NCI-H524 treated with DMSO at 0.1 percent for 48 hours (cell line): ENCODE measurements at regions not wholly inside any gene's neighbourhood (a gene's known extent, or its start where the extent isn't known, plus 50 kb on each side); places are given as distances from the start of the nearest gene placed in this dataset.
"Not testable (repeated sequence)": the region's sequence is repeated elsewhere in the genome, so short reads cannot be mapped to it uniquely, and the experiment has no call there.

Experiments used
- DNase-seq: peaks from one replicate; lab custom pipeline; 2025; lab: John Stamatoyannopoulos, UW

DNA sequence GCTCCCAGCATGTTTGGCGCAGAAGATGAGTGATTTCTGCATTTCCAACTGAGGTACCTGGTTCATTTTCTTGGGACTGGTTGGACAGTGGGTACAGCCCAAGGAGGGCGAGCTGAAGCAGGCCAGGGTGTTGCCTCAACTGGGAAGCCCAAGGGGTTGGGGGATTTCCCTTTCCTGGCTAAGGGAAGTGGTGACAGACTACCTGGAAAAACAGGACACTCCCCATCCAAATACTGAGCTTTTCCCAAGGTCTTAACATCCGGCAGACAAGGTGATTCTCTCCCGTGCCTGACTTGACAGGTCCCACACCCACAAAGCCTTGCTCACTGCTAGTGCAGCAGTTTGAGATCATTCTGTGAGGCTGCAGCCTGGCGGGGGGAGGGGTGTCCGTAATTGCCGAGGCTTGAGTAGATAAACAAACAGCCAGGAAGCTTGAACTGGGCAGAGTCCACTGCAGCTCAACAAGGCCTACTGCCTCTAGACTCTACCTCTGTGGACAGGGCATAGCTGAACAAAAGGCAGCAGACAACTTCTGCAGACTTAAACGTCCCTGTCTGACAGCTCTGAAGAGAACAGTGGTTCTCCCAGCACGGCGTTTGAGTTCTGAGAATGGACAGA, 307.7 kb upstream of the ARSJ start:
- no peak for DNase-seq

DNA sequence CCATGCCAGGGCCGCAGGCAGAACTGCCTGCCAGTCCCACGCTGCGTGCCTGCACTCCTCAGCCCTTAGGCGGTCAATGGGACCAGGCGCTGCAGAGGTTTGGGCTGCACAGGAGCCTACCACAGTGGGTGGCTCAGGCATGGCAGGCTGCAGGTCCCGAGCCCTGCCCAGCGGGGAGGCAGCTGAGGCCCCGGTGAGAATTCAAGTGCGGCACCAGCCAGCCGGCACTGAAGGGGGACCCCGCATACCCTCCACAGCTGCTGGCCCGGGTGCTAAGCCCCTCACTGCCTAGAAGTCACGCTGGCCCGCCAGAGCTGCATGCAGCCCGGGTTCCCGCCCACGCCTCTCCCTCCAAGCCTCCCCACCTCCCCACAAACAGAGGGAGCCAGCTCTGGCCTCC, 302.5 kb upstream of the UGT8 start:
- DNase-seq, result no peak

DNA sequence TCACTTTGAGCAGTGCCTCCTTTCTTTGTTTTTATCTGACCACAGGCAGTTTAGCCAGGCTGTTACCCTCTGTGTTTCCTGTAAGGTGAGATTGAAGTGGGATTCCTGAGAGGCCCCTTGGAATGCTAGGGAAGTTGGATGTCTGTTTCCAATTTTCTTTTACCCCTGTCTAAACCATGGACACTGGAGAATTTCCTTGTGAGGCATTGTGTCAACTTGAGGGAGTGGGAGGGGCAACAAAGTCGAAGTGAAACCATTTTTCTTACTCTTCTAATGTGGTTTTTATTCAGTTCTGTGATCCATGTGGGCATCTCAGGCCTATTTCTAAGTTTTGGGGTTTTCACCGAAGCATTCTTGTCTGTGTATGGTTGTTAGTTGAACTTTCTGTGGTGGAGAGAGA, 296.1 kb upstream of the UGT8 start:
- no peak for DNase-seq

DNA sequence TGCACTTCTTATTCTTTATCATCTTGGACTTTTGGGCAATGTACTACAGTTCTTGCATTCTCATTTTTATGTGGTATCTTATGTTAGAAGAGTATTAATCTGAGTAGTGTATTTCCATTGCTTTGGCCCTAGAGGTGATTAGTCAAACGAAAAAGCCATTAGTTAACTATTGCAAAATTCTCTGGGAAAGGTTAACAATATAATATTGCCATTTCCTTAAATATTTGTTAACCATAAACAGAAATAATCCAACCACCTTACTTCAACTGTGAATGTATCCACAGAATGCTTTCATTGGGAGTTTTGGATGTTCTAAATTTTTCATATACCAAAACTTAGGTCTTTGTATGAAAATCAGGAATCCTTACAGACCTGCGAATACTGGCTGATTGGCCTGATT, 294.6 kb upstream of the UGT8 start:
- no peak for DNase-seq

DNA sequence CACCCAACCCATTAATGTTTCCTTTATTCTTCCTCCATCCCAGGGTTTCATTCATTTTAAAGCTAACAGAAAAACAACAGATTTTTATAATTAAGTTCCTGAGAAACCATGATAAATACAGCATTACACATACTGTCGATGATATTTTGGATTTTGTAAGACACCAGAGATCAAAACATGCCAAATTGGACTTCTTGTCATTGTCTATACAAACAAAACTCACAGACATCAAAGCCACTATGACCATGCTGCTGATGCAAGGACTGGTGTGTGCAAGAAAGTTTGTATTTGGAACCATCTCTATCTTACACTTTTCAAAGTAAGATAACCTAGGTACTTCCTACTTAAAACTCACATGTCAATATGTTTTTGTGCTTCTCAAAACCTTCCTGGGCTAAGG, 294.0 kb upstream of the UGT8 start:
- DNase-seq, result no peak

DNA sequence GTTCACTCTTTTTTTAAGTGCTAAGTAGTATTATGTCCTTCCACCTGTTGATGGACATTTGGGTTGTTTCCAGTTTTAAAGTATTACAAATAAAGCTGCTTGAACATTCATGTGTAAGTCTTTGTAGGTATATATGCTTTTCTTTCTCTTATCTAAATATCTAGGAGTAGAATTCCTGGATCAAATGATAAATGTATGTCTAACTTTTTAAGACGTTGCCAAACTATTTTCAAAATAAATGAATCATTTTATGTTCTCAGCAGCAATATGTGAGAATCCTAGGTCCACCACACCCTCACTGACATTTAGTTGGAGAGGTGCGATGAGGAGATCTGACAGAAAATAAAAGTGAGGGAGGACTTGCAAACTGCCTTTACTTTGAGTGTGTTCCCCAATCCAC, 291.7 kb upstream of the UGT8 start:
- DNase-seq, result no peak

DNA sequence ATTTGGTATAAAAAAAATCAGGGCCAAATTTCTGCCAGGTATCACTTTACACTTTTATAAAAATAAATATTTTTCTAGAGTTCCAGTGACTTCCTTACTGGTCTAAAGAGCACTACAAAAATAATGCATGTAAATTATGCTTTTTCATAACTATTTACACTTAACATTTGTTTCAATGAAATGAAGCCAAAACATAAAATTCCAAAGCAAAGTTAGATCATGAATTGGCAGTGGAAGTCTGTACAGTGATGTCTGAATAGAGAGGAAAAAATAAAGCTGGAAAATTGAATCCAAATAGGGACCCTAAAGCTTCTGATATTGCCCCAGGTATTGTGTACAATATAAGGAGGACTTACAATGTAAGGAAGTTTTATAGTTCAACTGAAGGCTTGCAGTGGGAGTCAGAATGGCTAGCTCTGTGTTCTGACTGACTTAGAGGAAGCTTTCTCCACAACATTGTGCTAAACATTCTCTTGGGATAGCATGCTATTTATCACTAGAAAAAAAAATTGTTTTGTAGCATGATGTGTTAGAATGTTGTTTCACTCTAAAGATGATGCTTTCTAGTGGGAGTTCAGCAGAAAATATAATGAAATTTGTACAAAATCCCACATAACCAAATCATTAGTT, 288.2 kb upstream of the UGT8 start:
- DNase-seq, result no peak

DNA sequence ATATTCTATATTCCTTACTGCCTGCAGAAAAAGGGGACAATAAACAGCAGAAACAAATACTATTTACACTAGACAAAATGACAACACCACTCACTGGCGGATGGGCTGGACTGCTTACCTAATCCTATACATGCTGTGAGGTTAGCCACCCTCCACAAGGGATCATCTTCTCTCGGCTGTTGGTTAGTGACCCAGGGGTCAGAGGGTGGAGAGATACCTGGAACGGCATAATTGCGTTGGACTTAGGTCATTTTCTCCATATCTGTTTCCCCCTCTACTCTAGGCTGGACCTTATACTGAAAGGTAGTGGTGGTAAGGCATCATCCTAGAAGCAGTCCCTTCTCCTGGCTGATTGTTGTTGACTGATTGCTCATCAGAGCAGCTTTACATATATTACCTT, 286.8 kb upstream of the UGT8 start:
- DNase-seq, result no peak

DNA sequence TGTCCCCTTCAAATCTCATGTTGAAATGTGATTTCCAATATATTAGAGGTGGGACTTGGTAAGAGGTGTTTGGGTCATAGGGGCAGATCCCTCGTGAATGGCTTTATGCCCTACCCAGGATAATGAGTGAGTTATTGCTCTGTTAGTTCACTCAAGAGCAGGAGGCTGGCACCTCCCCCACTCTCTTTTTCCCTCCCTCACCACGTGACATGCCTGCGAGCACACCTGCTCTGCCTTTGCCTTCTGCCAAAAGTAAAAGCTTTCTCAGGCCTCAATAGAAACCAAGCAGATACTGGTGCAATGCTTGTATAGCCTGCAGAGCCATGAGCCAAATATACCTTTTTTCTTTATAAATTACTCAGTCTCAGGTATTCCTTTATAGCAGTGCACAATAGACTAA, 286.3 kb upstream of the UGT8 start:
- no peak for DNase-seq

DNA sequence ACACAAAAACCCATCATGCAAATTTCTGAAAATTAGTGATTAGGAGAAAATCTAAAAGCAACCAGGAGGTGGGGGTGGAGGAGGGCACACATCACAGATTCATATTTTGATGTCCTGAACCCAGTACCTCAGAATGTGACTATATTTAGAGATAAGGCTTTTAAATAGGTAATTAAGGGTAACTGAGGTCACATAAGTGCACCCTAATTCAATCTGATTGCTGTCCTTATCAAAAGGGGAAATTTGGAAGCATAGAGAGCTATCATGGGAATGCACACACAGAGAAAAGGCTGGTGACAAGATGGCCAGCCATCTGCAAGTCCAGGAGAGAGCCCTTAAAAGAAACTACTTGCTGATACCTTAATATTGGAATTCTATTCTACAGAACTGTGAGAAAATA, 281.8 kb upstream of the UGT8 start:
- no peak for DNase-seq

DNA sequence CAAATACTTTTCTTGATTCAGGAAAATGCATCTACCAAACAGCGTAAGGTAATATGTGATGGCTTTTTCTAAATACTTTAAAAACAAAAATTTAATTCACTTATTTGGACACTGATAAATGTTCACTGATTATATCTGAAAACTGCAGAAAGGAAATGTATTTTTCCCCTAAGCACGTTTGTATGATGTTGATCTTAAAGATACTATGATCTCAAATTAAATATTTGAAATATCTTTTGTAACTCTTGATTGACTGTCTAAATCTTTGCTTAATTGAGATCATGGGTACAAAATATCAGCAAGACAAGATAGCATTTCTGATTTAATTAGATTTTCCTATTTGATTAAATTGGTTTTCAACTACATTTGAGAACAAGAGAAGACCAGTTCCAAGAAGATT, 281.0 kb upstream of the UGT8 start:
- DNase-seq, result no peak

DNA sequence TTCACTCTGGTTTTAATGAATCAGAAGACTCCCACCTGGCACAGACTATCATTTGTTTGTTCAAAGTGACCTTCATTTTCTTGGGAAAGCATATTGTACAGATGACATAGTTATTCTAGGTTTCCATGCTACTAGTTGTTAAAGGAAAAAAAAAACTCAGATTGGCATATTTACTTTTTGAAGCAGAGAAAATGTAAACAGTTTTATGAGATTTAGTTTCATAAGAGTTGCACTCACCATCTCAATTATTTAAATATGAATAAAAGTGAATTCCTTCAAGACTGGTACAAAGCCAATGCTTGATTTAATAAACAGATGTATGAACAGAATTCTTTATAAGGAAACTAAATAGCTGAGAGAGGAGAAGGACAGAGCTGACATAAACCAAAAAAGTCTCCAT, 280.3 kb upstream of the UGT8 start:
- no peak for DNase-seq

DNA sequence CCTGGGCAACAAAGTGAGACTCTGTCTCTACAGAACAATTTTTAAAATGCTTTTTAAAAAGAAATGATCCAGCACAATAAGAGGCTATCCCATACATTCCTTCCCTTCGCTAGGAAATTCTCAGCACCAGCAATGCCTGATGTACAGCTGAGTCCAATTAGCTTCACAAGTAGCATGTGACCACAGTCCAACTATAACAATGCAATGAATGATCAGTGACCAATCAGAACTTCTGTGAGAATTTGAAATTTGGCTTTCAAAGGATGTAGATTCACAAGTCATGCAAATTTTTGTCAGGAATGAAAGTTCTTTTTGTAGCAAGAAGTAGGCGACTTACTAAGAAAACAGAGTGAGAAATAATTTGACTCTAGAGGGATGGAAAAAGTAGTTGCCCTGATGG, 278.5 kb upstream of the UGT8 start:
- DNase-seq, result no peak

DNA sequence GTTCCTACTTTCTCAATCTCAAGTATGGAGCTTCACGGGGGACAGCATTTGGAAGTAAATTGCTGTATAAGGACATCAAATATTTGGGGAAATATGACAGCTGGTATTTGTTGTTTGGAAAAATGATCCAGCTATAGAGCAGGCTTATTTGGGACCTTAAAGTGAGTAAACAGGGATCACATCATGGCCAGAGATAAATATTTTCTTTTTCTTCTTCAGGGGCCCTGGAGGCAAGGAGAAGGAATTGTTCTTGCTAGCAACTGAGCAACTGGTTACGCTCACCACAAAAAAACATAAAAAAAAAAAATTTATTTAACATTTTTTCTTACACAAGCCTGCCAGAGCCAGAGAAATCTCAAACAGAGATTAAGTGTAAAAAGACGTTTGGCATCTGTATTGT, 277.2 kb upstream of the UGT8 start:
- no peak for DNase-seq

DNA sequence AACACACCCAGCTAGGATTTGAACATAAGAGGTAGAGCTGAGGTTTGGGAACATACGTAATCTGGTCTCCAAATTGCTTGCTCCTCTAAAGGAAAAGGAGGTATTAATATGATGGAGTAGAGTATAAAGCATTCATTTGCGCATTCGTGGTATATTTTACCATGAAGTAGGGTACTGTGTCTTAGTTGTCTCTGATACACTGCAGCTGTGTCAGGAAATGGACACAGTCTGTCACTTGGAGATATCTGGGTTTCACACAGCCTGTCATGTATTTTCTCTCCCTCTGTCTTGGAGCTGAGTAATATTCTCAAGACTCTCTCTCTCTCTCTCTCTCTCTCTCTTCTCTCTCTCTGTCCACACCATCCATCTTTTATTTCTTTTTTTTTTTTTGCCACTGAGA, 274.8 kb upstream of the UGT8 start:
- no peak for DNase-seq

DNA sequence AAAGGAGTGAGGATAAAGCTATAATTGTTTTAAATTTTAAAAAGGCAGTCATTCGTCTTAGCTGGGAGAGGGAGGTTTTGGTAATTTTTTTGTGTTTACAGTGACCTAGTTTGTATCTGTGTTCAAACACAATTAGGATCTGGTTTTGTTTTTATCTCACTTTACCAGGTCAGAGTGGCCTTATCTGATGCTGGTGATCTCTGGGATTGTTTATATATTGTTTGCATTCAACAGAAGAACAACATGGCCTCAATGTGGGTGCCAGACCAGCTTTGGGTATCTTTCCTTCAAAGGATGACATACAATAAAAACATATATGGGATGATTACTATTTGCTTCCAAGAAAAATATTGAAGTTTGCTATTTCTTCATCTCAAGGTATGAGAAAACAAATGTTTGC, 272.2 kb upstream of the UGT8 start:
- no peak for DNase-seq

DNA sequence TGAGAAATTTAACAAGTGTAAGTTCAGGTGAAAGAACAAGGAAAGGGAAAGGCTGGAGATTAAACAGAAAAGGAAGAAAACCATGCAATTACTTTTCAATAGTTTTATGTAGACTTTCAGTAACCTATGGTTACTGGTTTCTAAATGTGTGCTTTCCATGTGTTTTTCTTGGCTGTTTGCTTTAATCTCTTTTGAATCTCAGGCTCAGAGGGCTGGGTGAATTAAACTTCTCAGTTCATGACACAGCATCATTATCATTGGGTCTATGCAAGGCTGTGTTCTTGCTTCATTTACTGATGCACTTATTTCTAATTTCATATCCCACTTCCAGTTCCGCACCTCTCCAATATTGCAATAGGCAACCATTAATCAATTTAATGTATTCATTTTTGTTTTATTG, 266.5 kb upstream of the UGT8 start:
- no peak for DNase-seq

DNA sequence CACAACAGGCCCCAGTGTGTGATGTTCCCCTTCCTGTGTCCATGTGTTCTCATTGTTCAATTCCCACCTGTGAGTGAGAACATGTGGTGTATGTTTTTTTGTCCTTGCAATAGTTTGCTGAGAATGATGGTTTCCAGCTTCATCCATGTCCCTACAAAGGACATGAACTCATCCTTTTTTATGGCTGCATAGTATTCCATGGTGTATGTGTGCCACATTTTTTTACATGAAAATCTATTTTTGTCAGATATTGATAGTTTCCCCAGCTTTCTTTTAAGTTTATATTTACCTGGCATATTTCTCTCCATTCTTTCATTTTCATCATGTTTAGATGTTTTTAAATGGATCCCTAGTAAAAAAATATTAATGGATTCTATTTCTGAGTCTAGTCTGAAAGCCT, 264.2 kb upstream of the UGT8 start:
- not testable (repeated sequence) for DNase-seq

DNA sequence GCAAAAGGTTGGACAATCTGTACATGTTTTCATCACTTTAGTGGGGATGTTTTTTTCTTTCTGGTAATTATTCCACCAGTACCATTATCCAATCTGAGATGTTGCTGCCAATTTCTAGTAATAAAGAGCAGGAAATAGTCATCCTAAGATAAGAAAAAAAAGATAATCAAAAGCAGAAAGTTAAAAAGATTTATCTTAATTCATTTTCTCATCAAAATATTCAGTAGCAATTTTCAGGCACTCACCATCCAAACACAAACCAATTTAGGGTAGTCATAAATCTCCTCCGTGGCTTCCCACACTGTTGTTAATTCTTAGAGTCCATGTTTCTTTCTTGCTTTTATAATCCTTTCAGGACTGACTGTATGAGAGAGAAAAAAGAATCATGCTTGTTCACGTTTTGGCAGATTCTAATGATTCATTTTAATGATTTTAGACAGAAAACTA, 263.7 kb upstream of the UGT8 start:
- DNase-seq, result no peak

DNA sequence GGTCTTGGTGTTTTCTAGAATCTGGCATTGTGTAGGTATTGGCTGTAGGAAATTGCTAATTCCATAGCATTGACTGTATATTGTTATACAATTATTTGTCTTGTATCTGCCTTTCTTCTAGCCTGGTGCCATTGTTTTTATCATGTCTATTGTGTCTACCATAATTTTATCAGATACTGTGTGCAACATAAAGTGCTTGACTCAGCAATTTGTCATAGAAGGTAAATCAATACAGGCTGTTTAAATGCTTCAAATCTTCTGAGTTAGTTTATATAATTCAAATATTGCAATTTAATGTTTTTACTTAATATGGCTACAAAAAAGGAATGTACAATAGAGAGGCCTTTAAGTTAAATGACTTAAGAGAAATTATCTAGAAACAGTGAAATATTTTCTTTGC, 263.3 kb upstream of the UGT8 start:
- DNase-seq, result no peak

DNA sequence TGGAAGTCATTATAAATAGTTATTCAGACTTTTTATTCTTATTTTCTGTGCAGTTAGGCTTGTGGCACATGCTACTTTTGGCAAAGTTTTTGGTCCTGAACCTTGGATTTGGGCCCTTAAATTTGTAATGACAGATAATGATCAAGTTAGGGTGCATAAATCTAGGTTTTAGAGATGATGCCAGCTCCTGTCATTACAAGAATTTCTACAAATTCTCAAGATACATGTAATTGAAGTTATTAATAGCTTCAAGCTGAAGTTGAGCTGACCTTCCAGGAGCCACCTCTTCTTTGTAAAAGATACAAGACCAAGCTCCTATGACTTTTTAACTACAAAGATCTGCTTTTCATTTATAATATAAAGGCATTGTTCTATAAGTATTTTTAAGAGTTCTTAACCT, 255.6 kb upstream of the UGT8 start:
- no peak for DNase-seq

DNA sequence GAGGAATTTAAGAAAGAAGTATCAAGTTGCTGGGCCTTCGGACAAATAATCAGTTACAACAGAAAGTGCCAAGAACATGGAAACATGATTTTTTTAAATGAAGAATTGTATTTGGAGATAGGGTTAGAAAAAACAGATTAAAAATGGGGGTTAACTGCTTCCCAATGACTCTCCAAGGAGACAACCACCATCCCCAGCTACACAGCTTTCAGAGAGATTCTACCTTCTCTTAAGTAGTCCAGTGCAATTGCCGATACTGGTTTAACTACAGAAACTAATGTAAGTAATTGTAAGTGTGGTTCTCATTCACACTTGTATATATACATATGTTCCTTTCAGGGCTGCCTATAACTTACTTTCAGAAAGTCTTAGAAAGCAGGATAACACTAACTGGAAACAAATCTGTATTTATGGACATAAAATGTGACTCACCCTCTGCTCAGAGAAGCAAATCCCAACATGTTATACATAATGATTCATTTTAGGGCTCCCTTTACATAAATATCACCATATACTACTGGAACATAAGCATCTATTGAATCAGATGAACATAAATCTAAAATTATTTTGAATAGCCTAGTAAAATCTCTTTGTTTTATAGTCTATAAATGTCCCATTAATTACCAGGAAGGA, 248.9 kb upstream of the UGT8 start:
- DNase-seq, result no peak

DNA sequence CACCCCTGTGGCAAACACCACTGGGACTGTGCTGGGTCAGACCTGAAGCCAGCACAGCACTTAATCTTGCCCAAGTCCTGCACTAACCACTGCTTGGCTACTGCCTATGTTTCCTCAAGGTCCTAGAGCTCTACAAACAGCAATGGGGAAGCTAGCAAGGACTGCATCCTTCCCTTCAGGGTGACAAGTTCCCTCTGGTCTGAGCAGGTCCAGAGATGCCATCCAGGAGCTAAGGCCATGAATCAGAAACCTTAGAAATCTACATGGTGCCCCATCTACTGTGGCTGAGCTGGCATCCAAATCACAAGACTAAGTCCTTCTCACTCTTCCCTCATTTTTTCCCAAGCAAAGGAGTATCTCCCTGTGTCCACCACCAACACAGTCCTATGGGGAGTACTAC, 239.7 kb upstream of the UGT8 start:
- DNase-seq, result no peak

DNA sequence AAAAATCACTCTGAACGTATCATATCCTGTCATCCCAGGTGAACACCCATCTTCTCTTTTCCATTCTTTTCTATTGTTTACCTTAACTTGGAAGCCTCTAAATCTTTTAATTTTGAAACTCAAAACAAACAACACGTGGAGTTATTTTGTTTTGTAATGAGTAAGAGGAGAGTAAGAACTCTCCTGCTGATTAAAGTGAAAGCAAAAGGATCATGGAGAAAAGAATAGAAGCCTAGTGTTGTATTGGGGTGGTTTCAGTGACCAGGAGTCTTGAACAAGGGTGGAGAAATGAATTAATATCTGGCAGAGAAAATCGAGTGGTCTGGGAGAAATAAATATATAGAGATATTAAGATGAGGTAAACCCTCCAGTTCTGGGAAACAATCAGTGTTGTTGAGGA, 237.4 kb upstream of the UGT8 start:
- no peak for DNase-seq
